H1 (cell line): ENCODE measurements at regions not wholly inside any gene's neighbourhood (a gene's known extent, or its start where the extent isn't known, plus 50 kb on each side); places are given as distances from the start of the nearest gene placed in this dataset.
A peak's percentile ranks its signal among the peaks of the same experiment; 100 is the strongest.

Experiments
- CTCF ChIA-PET: fragments of 300-600 bp; sonication (Branson Sonifier 250); formaldehyde crosslinking; loops from one replicate; lab custom pipeline; 2021; ENCODE audit not compliant: partially characterized antibody; lab: Charles Lee
- POLR2A ChIA-PET: fragments of 300-600 bp; sonication (Branson Sonifier 250); formaldehyde crosslinking; loops from one replicate; lab custom pipeline; 2021; ENCODE audit warnings: inconsistent platforms; ENCODE audit not compliant: partially characterized antibody; lab: Charles Lee
- DNase-seq, 2 experiments: peaks; one replicate each; pipeline versions ENCODE4 v3.0.0 to v3.0.0-alpha.2; 2010 to 2022; ENCODE audit warnings: low spot score in 2 of 2, low read depth in 1 of 2, mixed read lengths in 1 of 2
- FAIRE-seq: peaks from 2 replicates; lab custom pipeline; 2011; peaks lifted over from hg19 to GRCh38; lab: Jason Lieb, UNC
- H2AFZ ChIP-seq: 2 replicates; pipeline ENCODE4 v1.8.1; 2012; ENCODE audit warnings: low read length, inconsistent platforms
- H2AK5ac ChIP-seq: 2 replicates; pipeline ENCODE4 v1.6.1; 2013; ENCODE audit warnings: low read depth, low read length
- H2BK120ac ChIP-seq: replicated peaks from 2 replicates; pipeline ENCODE3; 2013; ENCODE audit warnings: low read depth, low read length, inconsistent platforms
- H2BK12ac ChIP-seq: 2 replicates; pipeline ENCODE4 v1.6.1; 2013; ENCODE audit warnings: low read depth, low read length
- H2BK15ac ChIP-seq: 2 replicates; pipeline ENCODE4 v1.6.1; 2013; ENCODE audit warnings: low read length
- H2BK20ac ChIP-seq: 2 replicates; pipeline ENCODE4 v1.6.1; 2013; ENCODE audit warnings: low read length
- H2BK5ac ChIP-seq: 2 replicates; pipeline ENCODE4 v1.6.1; 2013; ENCODE audit warnings: low read depth, low read length
- H3K14ac ChIP-seq: 2 replicates; pipeline ENCODE4 v1.6.1; 2013; ENCODE audit warnings: inconsistent platforms; ENCODE audit not compliant: insufficient read length
- H3K18ac ChIP-seq: 2 replicates; pipeline ENCODE4 v1.6.1; 2013; ENCODE audit warnings: low read length; ENCODE audit errors: extremely low read depth
- H3K23ac ChIP-seq: 2 replicates; pipeline ENCODE4 v1.6.1; 2013; ENCODE audit warnings: inconsistent platforms; ENCODE audit not compliant: insufficient read length
- H3K23me2 ChIP-seq: 2 replicates; pipeline ENCODE4 v1.6.1; 2013; ENCODE audit warnings: low read depth, low read length
- H3K27ac ChIP-seq: 2 replicates; pipeline ENCODE4 v1.6.1; 2011; ENCODE audit warnings: low read depth, low read length, inconsistent platforms
- H3K27me3 ChIP-seq, 4 experiments: replicated peaks in 1 of 4; 1 replicate in 1 of 4; 2 replicates in 3 of 4; pipeline versions ENCODE4 v1.6.1 to v1.8.1; 2011 to 2013; ENCODE audit warnings: low read length in 3 of 4, mild to moderate bottlenecking in 3 of 4, inconsistent platforms in 2 of 4, mixed read lengths in 2 of 4, moderate library complexity in 1 of 4; ENCODE audit not compliant: control insufficient read depth in 3 of 4, insufficient read depth in 3 of 4; ENCODE audit errors: extremely low read depth in 1 of 4
- H3K36me3 ChIP-seq, 4 experiments: 2 replicates each; pipeline versions ENCODE4 v1.6.1 to v1.8.1; 2011 to 2013; ENCODE audit warnings: mild to moderate bottlenecking in 4 of 4, low read length in 3 of 4, moderate library complexity in 2 of 4, control low read depth in 1 of 4, inconsistent platforms in 1 of 4; ENCODE audit not compliant: insufficient read depth in 4 of 4, control insufficient read depth in 2 of 4
- H3K4ac ChIP-seq: replicated peaks from 2 replicates; pipeline ENCODE3; 2013; ENCODE audit warnings: low read length, low read depth, mixed read lengths, inconsistent platforms; ENCODE audit not compliant: insufficient read length
- H3K4me1 ChIP-seq, 4 experiments: replicated peaks in 1 of 4; 1 replicate in 1 of 4; 2 replicates in 3 of 4; pipeline versions ENCODE4 v1.6.1 to v1.8.1; 2011 to 2013; ENCODE audit warnings: low read length in 3 of 4, inconsistent platforms in 2 of 4, mixed read lengths in 1 of 4; ENCODE audit not compliant: insufficient read depth in 4 of 4, control insufficient read depth in 3 of 4
- H3K4me2 ChIP-seq, 2 experiments: 2 replicates each; pipeline versions ENCODE4 v1.6.1 to v1.8.1; 2011 to 2013; ENCODE audit warnings: low read depth in 2 of 2, low read length in 2 of 2, control low read depth in 1 of 2, inconsistent platforms in 1 of 2, mild to moderate bottlenecking in 1 of 2; ENCODE audit not compliant: insufficient read depth in 1 of 2
- H3K4me3 ChIP-seq, 4 experiments: fragments of 200-600, 300-600 bp in 1 of 4; sonication (generic), shearing (Covaris generic), sonication (Bioruptor Twin) in 1 of 4; 2 replicates each; pipeline versions ENCODE4 v1.5.1 to v1.8.1; 2011 to 2016; ENCODE audit warnings: low read length in 4 of 4, low read depth in 3 of 4, control low read depth in 2 of 4, inconsistent platforms in 2 of 4, mild to moderate bottlenecking in 2 of 4, mixed read lengths in 1 of 4, moderate library complexity in 1 of 4; ENCODE audit not compliant: insufficient read depth in 2 of 4; ENCODE audit errors: extremely low read depth in 1 of 4
- H3K56ac ChIP-seq: replicated peaks from 2 replicates; pipeline ENCODE3; 2013; ENCODE audit warnings: low read depth, mild to moderate bottlenecking, mixed read lengths, low read length, inconsistent platforms; ENCODE audit not compliant: insufficient read length
- H3K79me1 ChIP-seq: 2 replicates; pipeline ENCODE4 v1.6.1; 2013; ENCODE audit warnings: low read depth, low read length, control low read depth
- H3K79me2 ChIP-seq, 2 experiments: 2 replicates each; pipeline versions ENCODE4 v1.6.1 to v1.8.1; 2012 to 2013; ENCODE audit warnings: low read length in 2 of 2, mild to moderate bottlenecking in 2 of 2, inconsistent platforms in 1 of 2; ENCODE audit not compliant: insufficient read depth in 2 of 2, control insufficient read depth in 1 of 2
- H3K9ac ChIP-seq, 4 experiments: replicated peaks in 1 of 4; 1 replicate in 1 of 4; 2 replicates in 3 of 4; pipeline versions ENCODE4 v1.6.1 to v1.8.1; 2011 to 2013; ENCODE audit warnings: low read depth in 3 of 4, low read length in 3 of 4, control low read depth in 2 of 4, mild to moderate bottlenecking in 2 of 4, moderate library complexity in 2 of 4, inconsistent platforms in 1 of 4; ENCODE audit errors: extremely low read depth in 1 of 4
- H3K9me3 ChIP-seq, 2 experiments: 2 replicates each; pipeline versions ENCODE4 v1.6.1 to v1.8.1; 2012 to 2013; ENCODE audit warnings: mild to moderate bottlenecking in 2 of 2, moderate library complexity in 2 of 2, control low read depth in 1 of 2, inconsistent platforms in 1 of 2, low read depth in 1 of 2, low read length in 1 of 2, mixed read lengths in 1 of 2; ENCODE audit not compliant: insufficient read depth in 2 of 2
- H4K20me1 ChIP-seq, 2 experiments: replicated peaks in 1 of 2; 2 replicates each; pipeline versions ENCODE3 to v1.8.1; 2011 to 2013; ENCODE audit warnings: inconsistent platforms in 2 of 2, low read length in 2 of 2, mild to moderate bottlenecking in 1 of 2; ENCODE audit not compliant: insufficient read depth in 2 of 2, control insufficient read depth in 1 of 2
- H4K5ac ChIP-seq: 2 replicates; pipeline ENCODE4 v1.6.1; 2013; ENCODE audit warnings: low read length, low read depth, mixed read lengths, inconsistent platforms; ENCODE audit not compliant: insufficient read length
- H4K8ac ChIP-seq: 2 replicates; pipeline ENCODE4 v1.8.0; 2013; ENCODE audit warnings: mild to moderate bottlenecking, moderate library complexity, low read length, inconsistent platforms; ENCODE audit not compliant: insufficient read depth; ENCODE audit errors: extremely low read depth
- H4K91ac ChIP-seq: replicated peaks from 2 replicates; pipeline ENCODE3; 2013; ENCODE audit warnings: low read length, mixed read lengths, inconsistent platforms; ENCODE audit not compliant: insufficient read length
- ATF3 ChIP-seq: IDR thresholded peaks from 2 replicates; pipeline ENCODE4 v1.6.1; 2011; ENCODE audit warnings: low read depth, mild to moderate bottlenecking, low read length; ENCODE audit not compliant: insufficient read depth
- CBX8 ChIP-seq: fragments of 300-800, 300-1000 bp; sonication (generic); IDR thresholded peaks from 2 replicates; pipeline ENCODE4 v1.7.1; 2016; ENCODE audit warnings: low read depth, low read length, borderline replicate concordance
- CHD2 ChIP-seq: IDR thresholded peaks from 2 replicates; pipeline ENCODE4 v1.6.1; 2012; ENCODE audit warnings: low read length, improper control_type of control experiment
- E2F6 ChIP-seq: IDR thresholded peaks from 2 replicates; pipeline ENCODE4 v1.6.1; 2012; ENCODE audit warnings: inconsistent platforms
- EZH2 ChIP-seq: fragments of 200-600 bp; sonication (generic); IDR thresholded peaks from 2 replicates; pipeline ENCODE4 v1.7.1; 2012; ENCODE audit warnings: low read depth, mild to moderate bottlenecking, moderate library complexity, low read length, inconsistent platforms; ENCODE audit not compliant: severe bottlenecking
- GTF2F1 ChIP-seq: IDR thresholded peaks from 2 replicates; pipeline ENCODE4 v1.6.1; 2012; ENCODE audit warnings: low read depth, low read length, improper control_type of control experiment, borderline replicate concordance
- KDM4A ChIP-seq: IDR thresholded peaks from one replicate; pipeline ENCODE4 v1.7.1; 2012; ENCODE audit warnings: low read depth, mild to moderate bottlenecking, moderate library complexity, low read length, inconsistent platforms; ENCODE audit not compliant: severe bottlenecking
- RAD21 ChIP-seq, 2 experiments: IDR thresholded peaks in 1 of 2; conservative IDR thresholded peaks in 1 of 2; 2 replicates each; pipeline ENCODE4 v1.6.1; 2011; ENCODE audit warnings: low read depth in 2 of 2, low read length in 2 of 2, improper control_type of control experiment in 1 of 2, inconsistent platforms in 1 of 2, mild to moderate bottlenecking in 1 of 2, moderate library complexity in 1 of 2
- SP4 ChIP-seq: IDR thresholded peaks from 2 replicates; pipeline ENCODE4 v1.6.1; 2012; ENCODE audit warnings: low read length, inconsistent platforms
- TAF7 ChIP-seq: optimal IDR thresholded peaks from 2 replicates; pipeline ENCODE3; 2011; ENCODE audit warnings: low read depth, mild to moderate bottlenecking, inconsistent platforms, low read length, moderate library complexity, borderline replicate concordance
- TEAD4 ChIP-seq: IDR thresholded peaks from 2 replicates; pipeline ENCODE4 v1.6.1; 2012; ENCODE audit warnings: low read depth, low read length, inconsistent platforms, mixed read lengths
- USF2 ChIP-seq: IDR thresholded peaks from 2 replicates; pipeline ENCODE4 v1.6.1; 2011; ENCODE audit warnings: low read length, improper control_type of control experiment
- WGBS, 2 experiments: shearing (Covaris generic) in 1 of 2; methylation state at CpG; one replicate each; pipeline versions ENCODE4 v1.1.6 to v1.1.7; 2013 to 2015; ENCODE audit warnings: low lambda C conversion rate in 2 of 2, mixed read lengths in 2 of 2, inconsistent platforms in 1 of 2, low coverage in 1 of 2, missing lambda C conversion rate in 1 of 2; ENCODE audit not compliant: insufficient replicate concordance in 2 of 2, insufficient coverage in 1 of 2, insufficient read length in 1 of 2; ENCODE audit errors: extremely low coverage in 1 of 2, missing lambda C conversion rate in 1 of 2; 5-methylcytosine and 5-hydroxymethylcytosine counted together

GRCh38 chr12:113740699-113741098 lies 225.4 kb downstream of the RBM19 start:
- H3K4me3 ChIP-seq = no peak overlapping the region
- no peak overlapping the region for H2BK12ac ChIP-seq
- H2BK5ac ChIP-seq = no peak overlapping the region
- no peak overlapping the region for H3K18ac ChIP-seq
- H2AK5ac ChIP-seq = no peak overlapping the region
- WGBS, 2 experiments = 94% methylated on average over 1 of the region's 1 CpG; no CpG with 5 or more reads in 1 of the 2 experiments
- no peak overlapping the region for H3K4me2 ChIP-seq
- no peaks in the 10 kb centered on the region for H3K36me3 ChIP-seq
- no peak overlapping the region for H2BK120ac ChIP-seq
- no peak overlapping the region for H3K14ac ChIP-seq
- no peaks in the 10 kb centered on the region for H4K20me1 ChIP-seq
- no peak overlapping the region for H4K8ac ChIP-seq
- H4K91ac ChIP-seq = no peak overlapping the region
- no peaks in the 10 kb centered on the region; a peak in 1 of 7 replicates for H3K4me1 ChIP-seq
- H3K9me3 ChIP-seq = no peaks in the 10 kb centered on the region
- no peak overlapping the region for H3K9ac ChIP-seq
- no peak overlapping the region for H3K23ac ChIP-seq
- no peak overlapping the region for H3K56ac ChIP-seq
- H2BK20ac ChIP-seq = no peak overlapping the region
- no peak overlapping the region for H2AFZ ChIP-seq
- H3K27me3 ChIP-seq = no peaks in the 10 kb centered on the region; a peak in 2 of 7 replicates
- no peak for FAIRE-seq
- H3K4ac ChIP-seq = no peak overlapping the region
- ChIA-PET CTCF (no interaction called here), POLR2A (no interaction called here)
- DNase-seq = no peak
- H3K79me1 ChIP-seq = no peaks in the 10 kb centered on the region
- no peaks in the 10 kb centered on the region for H3K79me2 ChIP-seq
- no peaks in the 10 kb centered on the region for H3K23me2 ChIP-seq
- H4K5ac ChIP-seq = no peak overlapping the region
- no peak overlapping the region for H3K27ac ChIP-seq
- no peak overlapping the region for H2BK15ac ChIP-seq
- TF ChIP-seq RAD21 (IDR thresholded peaks at IDR 0.05 in 1 of 2, conservative IDR thresholded peaks at IDR 0.05 in 1 of 2; ENCODE audit: low read depth in 2 of 2, low read length in 2 of 2) (no peak), EZH2 (no peak), ATF3 (peak; percentile 59; the same call in 1 of the 2 replicates), TAF7 (no peak), CBX8 (no peak), CHD2 (no peak), KDM4A (no peak), USF2 (peak; percentile 76), E2F6 (no peak), SP4 (no peak), GTF2F1 (no peak), TEAD4 (no peak)
